ENCODE measurements at regions not wholly inside any gene's neighbourhood (a gene's known extent, or its start where the extent isn't known, plus 50 kb on each side); places are given as distances from the start of the nearest gene placed in this dataset.

GRCh38 chr3:30453360-30454039 is 152.9 kb upstream of the TGFBR2 start:
- TF ChIP-seq, protein P1, sequence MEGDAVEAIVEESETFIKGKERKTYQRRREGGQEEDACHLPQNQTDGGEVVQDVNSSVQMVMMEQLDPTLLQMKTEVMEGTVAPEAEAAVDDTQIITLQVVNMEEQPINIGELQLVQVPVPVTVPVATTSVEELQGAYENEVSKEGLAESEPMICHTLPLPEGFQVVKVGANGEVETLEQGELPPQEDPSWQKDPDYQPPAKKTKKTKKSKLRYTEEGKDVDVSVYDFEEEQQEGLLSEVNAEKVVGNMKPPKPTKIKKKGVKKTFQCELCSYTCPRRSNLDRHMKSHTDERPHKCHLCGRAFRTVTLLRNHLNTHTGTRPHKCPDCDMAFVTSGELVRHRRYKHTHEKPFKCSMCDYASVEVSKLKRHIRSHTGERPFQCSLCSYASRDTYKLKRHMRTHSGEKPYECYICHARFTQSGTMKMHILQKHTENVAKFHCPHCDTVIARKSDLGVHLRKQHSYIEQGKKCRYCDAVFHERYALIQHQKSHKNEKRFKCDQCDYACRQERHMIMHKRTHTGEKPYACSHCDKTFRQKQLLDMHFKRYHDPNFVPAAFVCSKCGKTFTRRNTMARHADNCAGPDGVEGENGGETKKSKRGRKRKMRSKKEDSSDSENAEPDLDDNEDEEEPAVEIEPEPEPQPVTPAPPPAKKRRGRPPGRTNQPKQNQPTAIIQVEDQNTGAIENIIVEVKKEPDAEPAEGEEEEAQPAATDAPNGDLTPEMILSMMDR (conservative IDR thresholded peaks at IDR 0.05; ENCODE audit: low read depth, low read length): no peak
- TF ChIP-seq RCOR1 (IDR thresholded peaks at IDR 0.05; ENCODE audit: insufficient replicate concordance, low read length): no peak
- TF ChIP-seq RFX5 (IDR thresholded peaks at IDR 0.05; ENCODE audit: low read depth, low read length): no peak
- no peak for TF ChIP-seq CEBPB (IDR thresholded peaks at IDR 0.05; ENCODE audit: low read depth, low read length)
- no peak for TF ChIP-seq MAFK (IDR thresholded peaks at IDR 0.05; ENCODE audit: low read depth, low read length)
- no peak for TF ChIP-seq POLR2A (IDR thresholded peaks at IDR 0.05; ENCODE audit: low read depth, low read length)
- TF ChIP-seq MXI1 (IDR thresholded peaks at IDR 0.05; ENCODE audit: borderline replicate concordance, low read depth, low read length): no peak
- no peak for TF ChIP-seq BHLHE40 (IDR thresholded peaks at IDR 0.05; ENCODE audit: low read depth, low read length)
- TF ChIP-seq ELK1 (IDR thresholded peaks at IDR 0.05; ENCODE audit: borderline replicate concordance, low read depth, low read length): no peak
- TF ChIP-seq USF2 (IDR thresholded peaks at IDR 0.05; ENCODE audit: low read depth, low read length): no peak
- no peak for TF ChIP-seq RAD21 (IDR thresholded peaks at IDR 0.05; ENCODE audit: low read length)
- TF ChIP-seq NFE2L2 (IDR thresholded peaks at IDR 0.05; ENCODE audit: low read depth, low read length): no peak
- no peak for TF ChIP-seq FOS (IDR thresholded peaks at IDR 0.05; ENCODE audit: low read depth, low read length)
- TF ChIP-seq CHD1 (IDR thresholded peaks at IDR 0.05; ENCODE audit: low read depth, low read length): no peak

All from IMR-90 (cell line).